GM12874 (cell line): ENCODE measurements at regions not wholly inside any gene's neighbourhood (a gene's known extent, or its start where the extent isn't known, plus 50 kb on each side); places are given as distances from the start of the nearest gene placed in this dataset.

ENCODE experiments used
- TF ChIP-seq, protein P1 (sequence below): IDR thresholded peaks from 2 replicates; pipeline ENCODE4 v1.5.1; 2011; ENCODE audit warnings: low read depth, mild to moderate bottlenecking, control low read depth, low read length, moderate library complexity; ENCODE audit not compliant: insufficient read depth

DNA sequence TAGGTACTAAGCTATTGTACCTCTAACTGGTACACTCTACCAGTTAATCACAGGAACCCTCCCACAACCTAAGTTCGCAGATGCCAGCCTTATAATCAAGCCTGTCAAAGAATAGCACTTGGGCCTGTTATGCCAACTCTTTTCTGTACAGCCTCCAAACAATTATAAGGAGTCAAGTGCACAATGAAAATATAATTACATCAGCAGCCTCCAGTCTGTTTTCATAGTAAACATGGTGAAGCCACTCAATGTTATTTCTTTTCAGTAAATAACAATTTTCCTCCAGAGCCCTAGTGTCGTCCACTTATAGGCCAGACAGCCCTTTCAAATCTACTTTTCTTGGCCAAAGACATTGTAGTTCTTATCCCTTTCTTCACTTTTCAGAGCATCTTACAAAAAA, 82.7 kb upstream of the CARMIL1 start:
- TF ChIP-seq, protein P1, sequence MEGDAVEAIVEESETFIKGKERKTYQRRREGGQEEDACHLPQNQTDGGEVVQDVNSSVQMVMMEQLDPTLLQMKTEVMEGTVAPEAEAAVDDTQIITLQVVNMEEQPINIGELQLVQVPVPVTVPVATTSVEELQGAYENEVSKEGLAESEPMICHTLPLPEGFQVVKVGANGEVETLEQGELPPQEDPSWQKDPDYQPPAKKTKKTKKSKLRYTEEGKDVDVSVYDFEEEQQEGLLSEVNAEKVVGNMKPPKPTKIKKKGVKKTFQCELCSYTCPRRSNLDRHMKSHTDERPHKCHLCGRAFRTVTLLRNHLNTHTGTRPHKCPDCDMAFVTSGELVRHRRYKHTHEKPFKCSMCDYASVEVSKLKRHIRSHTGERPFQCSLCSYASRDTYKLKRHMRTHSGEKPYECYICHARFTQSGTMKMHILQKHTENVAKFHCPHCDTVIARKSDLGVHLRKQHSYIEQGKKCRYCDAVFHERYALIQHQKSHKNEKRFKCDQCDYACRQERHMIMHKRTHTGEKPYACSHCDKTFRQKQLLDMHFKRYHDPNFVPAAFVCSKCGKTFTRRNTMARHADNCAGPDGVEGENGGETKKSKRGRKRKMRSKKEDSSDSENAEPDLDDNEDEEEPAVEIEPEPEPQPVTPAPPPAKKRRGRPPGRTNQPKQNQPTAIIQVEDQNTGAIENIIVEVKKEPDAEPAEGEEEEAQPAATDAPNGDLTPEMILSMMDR = no peak

DNA sequence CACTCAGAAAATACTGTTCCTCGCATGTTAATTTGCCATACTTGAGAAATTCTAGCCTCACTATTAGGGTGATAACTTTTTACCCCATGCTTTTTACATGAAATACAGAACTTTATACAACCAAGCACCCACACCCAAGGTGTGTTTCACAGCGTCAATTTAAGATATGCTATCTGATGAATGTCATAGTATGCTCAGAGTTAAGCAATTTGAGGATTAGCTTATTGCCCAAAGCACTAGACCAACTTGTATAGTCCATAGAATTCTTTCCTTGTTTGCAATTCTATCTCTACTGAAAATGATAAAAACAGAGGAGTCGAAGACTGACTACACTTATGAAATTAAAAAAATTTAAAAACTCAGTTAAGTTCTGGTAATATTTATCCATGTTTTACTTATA, 82.1 kb upstream of the CARMIL1 start:
- TF ChIP-seq, protein P1 = no peak

DNA sequence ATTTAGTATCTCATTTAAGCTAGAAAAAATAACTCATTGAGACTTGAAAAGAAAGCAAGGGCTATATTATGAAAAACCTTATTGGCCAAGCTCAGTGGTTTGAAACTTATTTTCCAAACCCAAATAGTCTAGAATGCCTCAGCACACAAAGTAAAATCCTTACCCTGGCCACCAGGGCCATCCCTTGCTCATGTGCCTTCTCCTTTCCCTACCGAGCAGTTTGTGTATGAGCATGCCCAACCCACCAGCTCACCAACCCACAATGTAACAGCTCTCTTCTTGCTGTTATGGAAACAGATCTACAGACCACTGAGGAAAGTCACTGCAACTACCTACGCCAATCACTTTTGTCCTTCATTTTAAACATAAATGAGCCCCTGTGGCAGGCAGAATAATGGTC, 79.6 kb upstream of the CARMIL1 start:
- TF ChIP-seq, protein P1 = no peak

DNA sequence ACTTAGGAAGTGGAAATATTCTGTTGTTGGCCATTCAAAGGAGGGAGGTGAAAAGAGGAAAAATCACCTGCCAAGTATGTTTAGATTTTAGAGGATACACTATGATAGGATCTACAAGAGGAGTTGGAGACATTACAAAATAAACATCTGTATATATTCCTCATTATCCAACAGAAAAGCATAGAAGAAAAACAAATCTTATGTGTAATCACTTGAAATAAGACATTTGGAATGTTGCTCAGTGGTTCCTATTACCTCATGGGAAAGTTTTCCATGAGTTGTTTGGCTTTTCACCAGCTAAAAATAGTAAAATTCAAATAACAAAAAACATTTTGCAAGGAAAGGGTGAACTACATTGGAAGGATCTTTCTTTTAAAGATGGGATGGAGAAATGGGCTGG, 76.7 kb upstream of the CARMIL1 start:
- TF ChIP-seq, protein P1 = no peak

DNA sequence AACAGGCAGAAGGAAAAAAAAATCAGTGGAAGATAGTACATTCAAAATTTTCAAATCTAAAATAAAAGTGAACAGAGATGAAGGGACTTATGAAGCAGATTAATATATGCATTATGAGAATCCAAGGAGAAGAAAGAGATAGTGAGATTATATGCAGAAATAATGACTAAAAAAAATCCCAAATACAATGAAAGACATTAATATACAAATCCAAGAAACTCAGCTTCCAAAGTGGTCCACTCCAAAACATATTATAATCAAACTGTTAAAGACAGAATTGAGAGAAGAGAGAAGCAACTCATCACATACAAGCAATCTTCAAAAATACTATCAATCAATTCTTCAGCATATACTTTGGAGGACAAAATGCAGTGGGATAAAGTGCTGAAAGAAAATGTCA, 73.5 kb upstream of the CARMIL1 start:
- TF ChIP-seq, protein P1 = no peak

DNA sequence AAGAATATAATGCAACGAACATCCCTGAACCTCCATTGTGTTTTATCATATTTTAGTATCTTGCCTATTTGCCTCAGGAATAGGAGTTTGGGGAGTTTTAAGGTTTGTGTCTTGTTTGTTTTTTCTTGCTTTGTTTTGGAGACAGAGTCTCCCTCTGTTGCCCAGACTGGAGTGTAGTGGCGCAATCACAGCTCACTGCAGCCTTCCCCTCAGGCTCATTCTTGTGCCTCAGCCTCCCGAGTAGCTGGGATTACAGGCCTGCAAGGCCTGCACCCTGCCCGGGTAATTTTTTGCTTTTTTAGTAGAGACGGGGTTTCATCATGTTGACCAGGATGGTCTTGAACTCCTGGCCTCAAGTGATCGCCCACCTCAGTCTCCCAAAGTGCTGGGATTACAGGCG, 63.3 kb upstream of the CARMIL1 start:
- TF ChIP-seq, protein P1 = no peak

DNA sequence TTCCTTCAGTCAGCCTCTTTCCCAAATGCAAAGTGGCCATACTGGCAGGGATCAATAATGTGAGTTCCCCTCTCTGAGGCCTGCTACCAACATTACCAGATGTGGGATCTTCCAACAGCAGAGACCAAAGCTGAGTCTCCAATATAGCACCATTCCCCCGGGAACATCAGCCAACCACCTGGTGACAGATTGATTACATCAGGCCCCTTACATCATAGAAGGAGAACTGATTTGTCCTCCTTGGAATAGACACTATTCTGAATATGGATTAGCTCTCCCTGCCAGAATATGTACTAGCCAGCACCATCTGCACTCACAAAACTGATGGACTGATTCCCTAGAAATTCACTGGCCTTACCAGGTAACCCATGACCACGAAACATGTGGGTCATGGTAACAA, 61.9 kb upstream of the CARMIL1 start:
- TF ChIP-seq, protein P1 = no peak

DNA sequence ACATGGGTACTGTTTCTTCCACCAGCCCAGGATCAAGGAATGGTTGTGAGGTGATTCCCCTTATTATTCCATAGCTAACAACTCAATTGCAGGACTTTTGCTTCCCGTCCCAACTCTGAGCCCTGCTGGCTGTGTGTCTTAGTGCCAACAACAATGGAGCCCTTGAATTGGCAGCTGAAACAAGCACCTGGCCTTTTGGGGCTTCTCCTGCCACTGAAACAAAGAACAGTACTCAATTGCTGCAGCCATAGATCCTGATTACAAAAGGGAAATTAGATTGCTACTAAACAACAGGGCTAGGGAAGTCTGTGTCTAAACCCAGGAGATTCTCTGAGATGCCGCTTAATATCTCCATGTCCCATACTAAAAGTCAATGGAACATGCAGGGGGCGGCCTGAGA, 61.3 kb upstream of the CARMIL1 start:
- TF ChIP-seq, protein P1 = no peak
